ENCODE measurements at regions not wholly inside any gene's neighbourhood (a gene's known extent, or its start where the extent isn't known, plus 50 kb on each side); places are given as distances from the start of the nearest gene placed in this dataset.
A peak's percentile ranks its signal among the peaks of the same experiment; 100 is the strongest.
"Not testable (repeated sequence)": the region's sequence is repeated elsewhere in the genome, so short reads cannot be mapped to it uniquely, and the experiment has no call there.

DNA sequence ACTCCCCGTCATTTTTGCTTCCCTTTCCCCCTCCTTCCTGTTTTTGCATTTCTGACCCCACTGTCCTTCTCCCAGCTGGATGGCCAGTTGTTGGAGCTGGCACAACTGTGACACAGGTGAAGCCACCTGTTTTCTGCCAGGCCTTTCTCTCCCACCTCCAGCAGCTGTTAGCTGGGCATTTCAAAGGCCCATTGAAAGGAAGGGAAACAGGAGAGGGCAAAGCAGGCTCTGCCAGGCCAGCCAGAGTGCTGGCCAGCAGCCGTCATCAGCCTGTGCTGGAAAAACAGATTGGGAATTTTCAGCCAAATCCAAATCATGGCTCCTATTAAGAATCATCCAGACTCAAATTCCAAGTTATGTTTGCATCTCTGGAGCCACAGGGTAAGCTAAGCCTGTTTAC, 155.2 kb upstream of the C2CD4B start:
- DNase-seq (ENCODE audit: low spot score): no peak

DNA sequence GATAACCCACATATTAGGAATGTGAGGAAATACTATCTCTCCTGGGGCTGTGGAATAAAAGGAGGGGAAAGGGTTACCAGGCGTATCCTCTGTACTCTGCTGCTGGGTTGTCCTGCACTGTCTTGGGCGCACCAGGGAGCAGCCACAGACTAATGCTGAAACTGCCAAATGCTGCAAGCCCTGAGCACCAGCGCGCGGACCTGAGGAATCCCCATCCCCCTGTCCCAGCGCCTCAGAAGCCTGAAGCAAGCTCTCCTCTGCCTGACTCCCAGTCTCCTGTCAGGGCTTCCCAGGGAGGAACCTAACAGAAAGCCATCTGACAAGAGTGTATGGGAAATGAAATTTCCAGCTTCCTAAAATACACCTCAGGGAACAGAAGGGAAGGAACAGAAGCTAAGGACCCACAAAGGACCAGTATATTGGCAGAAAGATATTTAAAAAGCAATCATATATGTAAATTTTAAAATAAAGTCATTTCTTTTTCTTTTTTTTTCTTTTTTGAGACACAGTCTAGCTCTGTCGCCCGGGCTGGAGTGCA, 158.3 kb upstream of the C2CD4B start:
- no peak for DNase-seq (ENCODE audit: low spot score)

DNA sequence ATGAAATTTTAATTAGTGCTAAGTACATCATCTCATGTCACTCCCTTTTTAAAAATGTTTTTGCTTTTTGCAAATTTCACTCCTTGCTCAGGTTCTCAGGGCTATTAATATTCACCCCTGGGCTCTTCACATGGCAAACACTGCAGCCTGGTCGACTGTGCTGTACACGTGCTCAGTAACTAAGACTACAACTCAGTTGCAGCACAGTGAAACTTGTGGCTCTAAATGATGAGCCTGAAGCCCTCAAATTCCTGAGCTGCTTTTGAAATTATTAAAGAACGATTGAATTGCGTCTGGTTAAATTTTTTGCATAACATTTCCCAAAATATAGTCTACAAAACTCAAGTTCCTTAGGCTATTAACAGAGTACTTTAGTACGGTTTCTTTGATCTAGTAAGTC, 159.3 kb upstream of the C2CD4B start:
- DNase-seq (ENCODE audit: low spot score): no peak

DNA sequence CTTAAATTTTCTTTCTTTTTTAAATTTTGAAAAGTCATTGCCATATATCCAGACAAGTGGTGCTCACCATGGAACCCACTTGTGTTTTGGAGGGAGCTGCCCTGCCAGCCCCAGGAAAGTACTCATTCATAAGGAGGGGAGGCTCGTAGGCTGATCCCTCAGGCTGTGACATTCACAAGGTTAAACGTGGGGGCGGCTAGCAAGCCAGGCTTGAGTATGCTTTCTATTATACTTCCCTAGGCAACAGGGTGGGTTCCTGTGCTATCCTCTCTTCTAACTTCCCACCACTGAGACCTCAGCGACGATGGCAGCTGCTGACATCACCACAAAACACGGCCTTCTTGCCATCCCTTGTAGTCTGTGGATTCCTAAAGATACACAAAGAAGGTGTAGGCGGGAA, 160.5 kb upstream of the C2CD4B start:
- no peak for DNase-seq (ENCODE audit: low spot score)

DNA sequence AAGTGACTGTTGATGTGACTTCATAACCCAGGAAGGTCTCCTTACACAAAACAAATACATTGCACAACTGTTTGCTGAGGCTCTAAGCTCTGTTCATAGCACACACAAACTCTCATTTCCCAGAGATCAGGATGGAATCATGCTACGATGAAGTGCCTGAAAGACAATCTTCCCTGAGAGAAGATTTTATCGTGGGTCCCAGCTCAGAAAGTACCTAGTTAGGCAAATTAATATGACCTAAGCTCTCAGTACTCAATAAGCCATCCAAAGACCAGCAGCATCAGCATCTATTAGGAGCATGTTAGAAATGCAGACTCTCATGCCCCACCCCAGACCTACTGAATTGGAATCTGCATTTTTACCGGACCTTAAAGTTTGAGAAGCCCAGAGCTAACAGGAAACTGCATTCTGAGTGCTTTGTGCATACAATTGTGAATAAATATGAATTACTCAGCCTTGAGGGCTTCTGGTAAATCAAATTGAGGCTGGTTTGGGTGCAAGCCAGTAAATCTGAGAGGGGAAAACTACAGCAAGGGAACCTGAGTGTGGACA, 161.5 kb upstream of the C2CD4B start:
- DNase-seq (ENCODE audit: low spot score): no peak

DNA sequence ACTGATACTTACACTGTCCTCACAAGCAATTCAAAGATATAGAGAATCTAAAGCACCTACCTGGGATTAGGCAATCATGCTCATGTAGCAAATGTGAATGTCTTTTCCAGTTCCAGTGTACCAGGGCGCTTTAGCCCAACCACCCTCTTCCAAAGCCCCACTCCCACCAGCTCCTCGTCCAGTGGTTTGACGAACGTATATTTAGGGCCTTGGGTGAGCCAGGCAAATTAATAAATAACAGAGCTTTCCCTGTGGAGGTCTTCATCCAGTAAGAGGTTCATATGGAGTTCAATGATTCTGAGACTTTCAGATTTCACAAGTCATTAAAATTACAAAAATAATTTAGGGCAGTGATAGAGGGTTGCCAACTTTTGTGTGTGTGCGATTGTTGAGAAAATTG, 162.3 kb upstream of the C2CD4B start:
- no peak for DNase-seq (ENCODE audit: low spot score)

DNA sequence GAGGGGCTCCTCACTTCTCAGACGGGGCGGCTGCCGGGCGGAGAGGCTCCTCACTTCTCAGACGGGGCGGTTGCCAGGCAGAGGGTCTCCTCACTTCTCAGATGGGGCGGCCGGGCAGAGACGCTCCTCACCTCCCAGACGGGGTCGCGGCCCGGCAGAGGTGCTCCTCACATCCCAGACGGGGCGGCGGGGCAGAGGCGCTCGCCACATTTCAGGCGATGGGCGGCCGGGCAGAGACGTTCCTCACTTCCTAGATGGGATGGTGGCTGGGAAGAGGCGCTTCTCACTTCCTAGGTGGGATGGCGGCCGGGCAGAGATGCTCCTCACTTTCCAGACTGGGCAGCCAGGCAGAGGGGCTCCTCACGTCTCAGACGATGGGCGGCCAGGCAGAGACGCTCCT, 167.4 kb upstream of the C2CD4B start:
- not testable (repeated sequence) for DNase-seq (ENCODE audit: low spot score)

DNA sequence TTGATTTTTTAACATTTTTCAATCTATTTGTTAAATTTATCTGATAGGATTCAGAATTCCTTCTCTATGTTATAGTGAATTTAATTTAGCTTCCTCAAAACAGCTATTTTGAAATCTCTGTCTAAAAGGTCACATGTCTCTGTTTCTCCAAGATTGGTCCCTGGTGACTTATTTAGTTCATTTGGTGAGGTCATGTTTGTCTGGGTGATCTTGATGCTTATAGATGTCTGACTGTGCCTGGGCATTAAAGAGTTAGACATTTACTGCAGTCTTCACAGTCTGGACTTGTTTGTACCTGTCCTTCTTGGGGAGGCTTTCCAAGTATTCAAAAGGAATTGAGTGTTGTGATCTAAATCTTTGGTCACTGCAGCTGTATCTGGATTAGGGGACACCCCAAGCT, 169.5 kb upstream of the C2CD4B start:
- no peak for DNase-seq (ENCODE audit: low spot score)

DNA sequence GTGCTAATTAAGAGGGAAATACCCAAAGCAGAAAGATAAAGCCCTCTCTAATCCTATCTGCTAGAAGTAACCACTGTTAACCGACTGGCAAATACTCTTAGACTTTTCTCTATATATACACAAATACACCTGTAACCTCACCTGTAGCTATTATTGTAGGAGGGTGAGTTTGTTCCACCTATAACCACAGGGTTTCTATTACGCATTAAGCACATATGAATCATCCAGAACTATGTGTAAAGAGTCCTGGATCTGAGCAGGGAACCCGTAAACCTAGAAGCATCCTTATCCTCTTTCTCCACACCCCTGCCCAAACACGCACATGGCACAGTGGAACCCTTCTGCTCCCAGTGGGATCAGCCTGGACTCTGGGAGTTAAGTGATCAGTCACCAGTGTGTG, 172.8 kb upstream of the C2CD4B start:
- DNase-seq (ENCODE audit: low spot score): no peak

DNA sequence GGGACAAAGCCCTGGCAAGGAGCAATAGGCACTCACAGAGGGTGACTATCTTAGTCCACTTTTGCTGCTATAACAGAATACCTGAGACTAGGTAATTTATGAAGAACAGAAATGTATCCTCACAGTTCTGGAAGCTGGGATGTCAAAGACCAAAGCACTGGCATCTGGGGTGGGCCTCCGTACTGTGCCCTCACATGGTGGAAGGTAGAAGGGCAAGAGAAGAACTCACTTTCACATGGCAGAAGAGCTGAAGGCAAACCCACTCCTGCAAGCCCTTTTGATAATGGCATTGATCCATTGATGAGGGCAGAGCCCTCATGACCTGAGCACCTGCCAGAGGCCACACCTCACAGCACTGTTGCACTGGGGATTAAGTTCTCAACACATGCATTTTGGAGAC, 173.4 kb upstream of the C2CD4B start:
- DNase-seq (ENCODE audit: low spot score): no peak

DNA sequence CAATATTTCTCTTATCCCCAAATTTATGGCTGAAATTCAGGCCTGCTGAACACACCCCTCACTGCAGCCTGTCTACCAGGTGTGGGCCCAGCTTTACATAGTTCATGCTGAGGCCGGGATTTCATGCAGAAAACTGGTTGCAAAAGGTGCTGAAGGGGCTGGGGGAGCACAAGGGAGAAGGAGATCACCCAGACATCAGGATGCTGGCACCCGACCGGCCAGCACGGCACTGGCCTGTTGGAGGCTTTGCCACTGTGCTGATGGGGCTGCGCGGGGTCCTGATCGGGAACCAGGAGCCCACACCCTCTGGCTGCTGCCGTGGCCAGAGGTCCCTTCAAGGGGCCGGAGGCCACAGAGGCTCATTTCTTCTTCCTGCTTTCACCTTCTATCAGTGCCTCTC, 177.9 kb upstream of the C2CD4B start:
- no peak for DNase-seq (ENCODE audit: low spot score)

DNA sequence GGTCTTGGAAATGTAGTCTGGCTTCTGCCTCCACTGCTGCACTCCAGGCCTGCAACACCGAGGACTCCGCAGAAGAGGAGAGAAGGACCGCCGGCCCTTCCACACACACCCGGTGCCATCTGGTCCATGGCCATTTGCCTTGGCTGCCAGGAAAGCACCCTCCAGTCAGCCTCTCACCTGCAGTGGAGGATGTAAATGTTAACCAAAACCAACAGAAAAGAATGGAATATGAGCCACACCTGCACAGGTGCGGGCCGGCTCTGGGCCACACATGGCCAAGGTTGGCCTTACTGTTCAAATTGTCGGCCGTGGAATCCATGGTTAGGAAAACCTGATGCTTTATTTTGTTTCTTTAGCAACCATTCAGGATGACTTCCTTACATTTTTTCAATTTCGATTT, 178.3 kb upstream of the C2CD4B start:
- no peak for DNase-seq (ENCODE audit: low spot score)

DNA sequence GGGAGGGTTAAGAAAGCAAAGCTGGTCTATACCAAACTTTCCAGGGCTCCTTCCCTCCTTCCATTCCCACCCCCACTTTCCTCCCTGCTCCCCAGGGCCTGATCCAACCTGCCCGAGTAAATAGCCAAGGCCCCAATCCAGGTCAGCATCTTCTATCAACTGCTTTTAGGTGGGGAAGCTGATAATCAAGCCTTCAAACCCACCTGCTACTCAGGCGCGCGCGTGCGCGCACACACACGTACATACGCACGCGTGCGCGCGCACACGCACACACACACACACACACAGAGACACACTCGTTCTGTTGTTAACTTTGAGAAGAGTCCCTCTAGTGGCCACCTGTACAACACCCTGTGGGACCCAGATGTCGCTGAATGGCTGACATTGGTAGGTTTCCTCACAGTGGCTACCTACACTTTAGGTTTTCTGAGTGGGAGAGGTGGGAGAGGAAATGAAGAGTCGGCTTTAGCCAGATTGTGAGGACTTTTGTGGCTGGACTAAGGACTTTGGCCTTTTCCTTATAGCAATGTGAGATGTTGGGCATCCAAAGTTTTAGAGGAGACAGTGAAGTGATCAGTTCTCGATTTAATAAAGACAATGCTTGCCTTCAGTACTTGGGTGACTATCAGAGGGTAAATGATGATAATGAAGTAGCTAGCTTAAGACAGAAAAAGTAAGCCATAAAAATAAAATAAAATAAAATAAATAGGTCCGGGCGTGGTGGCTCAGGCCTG, 179.9 kb upstream of the C2CD4B start:
- peak; percentile 67 for DNase-seq (ENCODE audit: low spot score)

DNA sequence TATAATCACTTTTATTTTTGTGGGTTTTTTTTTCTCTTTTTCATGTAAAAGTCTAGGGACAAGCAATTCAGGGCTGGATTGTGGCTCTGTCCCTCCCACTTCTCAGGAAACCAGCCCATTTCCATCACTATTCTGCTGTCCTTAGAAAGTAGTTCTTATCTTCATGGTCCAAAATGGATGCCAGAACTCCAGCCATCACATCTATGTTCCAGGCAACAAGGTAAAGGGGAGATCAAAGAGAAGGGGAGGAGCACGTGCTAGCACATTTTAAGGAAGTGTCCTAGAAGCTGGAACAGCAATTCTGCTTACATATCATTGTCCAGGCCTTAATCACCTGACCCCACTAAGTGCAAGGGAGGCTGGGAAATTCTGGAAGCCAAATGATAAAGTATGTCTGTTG, 181.1 kb upstream of the C2CD4B start:
- no peak for DNase-seq (ENCODE audit: low spot score)

DNA sequence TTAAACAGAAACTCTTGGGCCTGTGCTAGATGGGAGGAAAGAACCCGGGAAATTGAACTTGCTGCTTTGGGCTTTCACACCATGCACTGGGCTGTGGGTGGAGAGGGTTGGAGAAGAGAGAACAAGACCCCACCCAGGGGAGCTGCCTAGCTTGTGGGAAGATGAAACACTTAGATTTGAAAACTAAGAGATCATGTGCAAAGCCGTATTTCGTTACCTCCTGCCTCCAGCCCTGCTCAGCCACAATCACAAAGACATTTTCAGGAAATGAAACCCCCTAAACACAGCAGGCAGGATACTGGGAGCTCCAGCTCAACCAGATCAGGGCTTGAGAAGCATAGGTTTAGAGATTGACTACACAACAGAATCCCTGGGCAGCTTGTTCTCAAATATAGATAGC, 183.0 kb upstream of the C2CD4B start:
- no peak for DNase-seq (ENCODE audit: low spot score)

DNA sequence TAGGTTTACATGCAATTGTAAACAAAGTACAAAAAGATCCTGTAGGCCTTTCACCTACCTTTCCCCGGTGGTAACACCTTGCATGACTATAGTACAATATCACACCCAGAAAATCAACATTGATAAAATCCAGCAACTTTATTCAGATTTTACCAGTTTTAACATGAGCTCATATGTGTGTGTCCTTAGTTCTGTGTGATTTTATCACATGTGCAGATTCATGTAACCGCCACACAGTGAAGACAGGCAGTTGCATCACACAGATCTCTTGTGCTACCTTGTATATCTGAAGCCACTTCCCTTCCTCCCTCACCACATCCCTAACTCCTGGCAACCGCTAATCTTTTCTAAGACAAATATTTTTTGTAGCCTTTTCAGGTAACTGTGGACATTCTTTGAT, 183.5 kb upstream of the C2CD4B start:
- DNase-seq (ENCODE audit: low spot score): no peak

DNA sequence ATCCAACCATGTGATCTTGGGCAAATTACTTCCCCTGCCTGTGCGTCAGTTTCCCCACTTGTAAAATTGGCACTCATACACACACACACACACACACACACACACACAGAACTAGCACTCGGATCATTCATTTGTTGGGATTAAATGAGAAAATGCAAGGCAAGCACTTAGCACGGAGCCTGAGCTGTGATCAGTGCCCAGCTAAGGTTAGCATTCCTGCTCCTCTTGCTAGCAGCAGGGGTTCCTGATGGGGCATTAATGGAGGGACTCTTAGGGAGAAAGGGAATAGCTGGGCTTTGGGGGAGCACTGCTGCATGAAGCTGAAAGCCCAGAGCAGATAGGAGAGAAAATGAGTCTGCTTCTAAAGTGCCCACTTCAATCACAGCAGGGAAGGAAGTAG, 187.7 kb upstream of the C2CD4B start:
- DNase-seq (ENCODE audit: low spot score): no peak

DNA sequence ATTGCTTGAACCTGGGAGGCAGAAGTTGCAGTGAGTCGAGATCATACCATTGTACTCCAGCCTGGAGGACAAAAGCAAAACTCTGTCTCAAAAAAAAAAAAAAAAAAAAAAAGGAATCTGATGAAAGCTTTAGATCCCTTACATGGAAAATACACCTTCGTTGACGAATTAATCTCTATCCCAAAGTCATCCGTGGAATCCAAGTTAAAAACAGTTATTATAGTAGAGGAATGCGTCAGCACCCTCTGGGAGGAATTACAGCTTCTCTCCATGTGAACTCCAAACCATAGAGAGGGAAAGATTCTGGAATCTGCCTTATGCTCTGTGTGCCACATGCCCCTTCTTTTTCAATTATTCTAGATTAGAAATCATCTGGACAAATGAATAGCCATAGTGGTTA, 192.3 kb upstream of the C2CD4B start:
- DNase-seq (ENCODE audit: low spot score): no peak

DNA sequence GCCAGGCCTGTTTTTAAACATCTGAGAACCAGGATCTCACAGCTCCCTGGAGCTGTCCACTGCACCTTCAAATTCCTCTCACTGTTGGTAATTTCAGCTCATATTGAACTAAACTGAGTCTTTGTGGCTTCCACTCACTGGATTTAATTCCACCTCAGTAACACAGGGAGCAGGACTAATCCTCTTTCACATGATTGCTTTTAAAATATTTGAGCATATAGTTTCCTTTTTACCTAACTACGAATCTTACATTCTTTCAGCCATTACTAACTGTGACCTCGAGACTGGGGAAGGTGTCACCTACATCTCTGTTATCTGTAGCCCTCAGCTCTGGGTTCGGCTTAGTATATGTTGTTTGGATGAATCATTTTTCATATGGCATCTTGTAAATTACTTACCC, 194.3 kb upstream of the C2CD4B start:
- no peak for DNase-seq (ENCODE audit: low spot score)

DNA sequence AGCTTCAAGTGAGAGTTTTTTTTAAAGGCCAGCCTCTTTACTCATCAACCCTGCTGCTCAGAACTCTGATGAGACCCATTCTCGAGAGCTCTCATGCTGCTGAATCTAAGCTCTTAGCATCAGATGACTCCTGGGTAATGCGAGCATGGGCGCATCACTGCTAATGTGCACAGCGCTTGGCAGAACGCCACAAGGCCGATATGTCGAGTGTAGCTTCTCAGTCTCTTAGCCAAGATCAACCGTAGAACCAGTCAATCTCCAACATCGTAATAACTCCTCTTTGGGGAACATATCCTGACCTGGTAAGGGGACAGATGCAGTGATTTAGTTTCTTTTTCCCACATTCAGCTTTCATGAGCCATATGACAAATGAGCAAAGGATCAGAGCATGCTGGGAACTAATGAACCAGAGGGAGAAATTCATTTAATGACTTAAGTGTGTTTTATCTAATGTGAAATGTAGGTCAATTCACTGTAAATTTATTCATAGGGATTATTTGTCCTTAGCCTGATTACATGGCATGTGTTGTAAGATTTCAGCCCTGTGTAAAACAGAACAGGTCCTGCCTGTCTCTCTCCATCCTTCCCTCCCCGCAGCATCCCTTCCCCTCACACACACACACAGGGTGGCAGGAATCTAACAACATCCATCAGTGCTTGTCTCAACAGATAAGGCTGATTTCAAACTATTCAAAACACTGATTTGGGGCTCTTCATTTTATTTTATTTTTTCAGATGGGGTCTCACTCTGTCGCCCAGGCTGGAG, 195.4 kb upstream of the C2CD4B start:
- no peak for DNase-seq (ENCODE audit: low spot score)

DNA sequence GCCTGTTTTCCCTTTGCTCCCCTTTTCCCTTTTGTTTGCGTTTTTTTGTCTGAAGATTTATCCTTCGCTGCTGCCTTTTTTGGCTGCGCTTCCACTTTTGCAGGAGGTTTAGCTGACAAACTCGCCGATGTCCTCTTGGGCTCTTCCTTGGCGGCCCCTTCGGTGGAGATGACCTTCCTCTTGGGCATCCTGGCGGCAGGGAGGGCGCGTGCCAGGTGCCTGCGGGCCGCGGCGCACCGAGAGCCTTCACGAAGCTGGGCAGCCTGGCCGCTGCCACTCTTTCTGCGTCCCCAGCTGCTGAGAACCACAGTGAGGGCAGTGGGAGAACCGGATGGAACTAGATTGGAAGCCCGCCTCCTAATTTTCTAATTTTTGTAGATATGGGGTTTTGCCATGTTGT, 197.1 kb upstream of the C2CD4B start:
- DNase-seq (ENCODE audit: low spot score): no peak

DNA sequence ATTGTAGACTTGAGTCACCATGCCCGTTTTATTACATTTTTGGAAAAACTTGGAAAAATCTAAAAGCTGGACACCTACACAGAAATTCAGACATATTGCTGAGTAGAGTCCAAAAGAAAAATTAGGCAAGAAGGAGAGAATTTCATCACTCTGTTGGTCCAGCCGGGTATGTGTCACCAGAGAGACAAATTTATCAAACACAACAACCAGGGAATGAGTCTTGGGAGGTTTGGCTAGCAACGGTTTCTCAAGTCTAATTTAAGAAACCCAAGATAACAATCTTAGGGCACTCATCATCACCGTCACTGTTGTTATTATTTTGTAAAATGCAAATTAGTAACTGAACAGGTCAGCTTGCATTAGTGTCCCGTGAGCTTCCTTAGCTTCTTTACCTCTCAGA, 197.5 kb upstream of the C2CD4B start:
- DNase-seq (ENCODE audit: low spot score): no peak

DNA sequence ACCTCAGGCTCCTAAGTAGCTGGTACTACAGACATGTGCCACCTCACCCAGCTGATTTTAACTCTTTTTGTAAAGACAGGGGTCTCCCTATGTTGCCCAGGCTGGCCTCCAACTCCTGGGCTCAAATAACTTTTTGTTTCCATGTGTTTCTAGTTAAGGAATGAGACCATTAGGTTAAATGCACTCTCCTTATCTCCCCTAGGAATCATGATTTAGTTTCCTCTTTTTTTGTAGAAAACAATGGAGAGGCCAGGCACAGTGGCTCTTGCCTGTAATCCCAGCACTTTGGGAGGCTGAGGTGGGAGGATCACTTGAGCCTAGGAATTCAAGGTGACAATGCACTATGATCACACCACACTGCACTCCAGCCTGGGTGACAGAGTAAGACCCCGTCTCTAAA, 198.8 kb upstream of the C2CD4B start:
- DNase-seq (ENCODE audit: low spot score): no peak

All from umbilical cord (tissue), 1 donor.